WTC11 (cell line): ENCODE measurements at regions not wholly inside any gene's neighbourhood (a gene's known extent, or its start where the extent isn't known, plus 50 kb on each side); places are given as distances from the start of the nearest gene placed in this dataset.

ENCODE experiments used
- ATAC-seq: fragments of 200-7000 bp; cut with Tn5 transposase; 2 replicates; pipeline ENCODE4 v1.10.0; 2021; ENCODE audit warnings: mild to moderate bottlenecking, moderate library complexity
- CTCF ChIA-PET: fragments of 300-600 bp; sonication (Branson Sonifier 250); formaldehyde crosslinking; loops from one replicate; lab custom pipeline; 2021; ENCODE audit warnings: antibody characterized with exemption; lab: Charles Lee
- POLR2A ChIA-PET: fragments of 350-600 bp; sonication (Branson Sonifier 250); formaldehyde crosslinking; loops from one replicate; lab custom pipeline; 2021; ENCODE audit warnings: antibody characterized with exemption; lab: Charles Lee
- DNase-seq: peaks from one replicate; pipeline ENCODE4 v3.0.0; 2021; ENCODE audit warnings: low spot score
- H3K27ac Mint-ChIP-seq: 2 replicates; pipeline ENCODE4 v1.8.0; 2021; ENCODE audit warnings: mixed read lengths
- H3K27me3 Mint-ChIP-seq: 2 replicates; pipeline ENCODE4 v1.8.0; 2021; ENCODE audit warnings: low read depth, mild to moderate bottlenecking, moderate library complexity, mixed read lengths
- H3K36me3 Mint-ChIP-seq: 2 replicates; pipeline ENCODE4 v1.8.0; 2021; ENCODE audit warnings: mixed read lengths
- H3K4me1 Mint-ChIP-seq: 2 replicates; pipeline ENCODE4 v1.8.0; 2022; ENCODE audit warnings: mixed read lengths
- H3K4me3 Mint-ChIP-seq: 2 replicates; pipeline ENCODE4 v1.8.0; 2021; ENCODE audit warnings: mild to moderate bottlenecking, moderate library complexity, mixed read lengths
- H3K9me3 Mint-ChIP-seq: 2 replicates; pipeline ENCODE4 v1.8.0; 2021; ENCODE audit warnings: mixed read lengths
- ATF1 ChIP-seq: sonication (generic); formaldehyde crosslinking; IDR thresholded peaks from 2 replicates; pipeline ENCODE4 v1.8.1; 2023; ENCODE audit warnings: mild to moderate bottlenecking, moderate library complexity, missing genetic modification reagents
- CREM ChIP-seq: sonication (generic); formaldehyde crosslinking; IDR thresholded peaks from 2 replicates; pipeline ENCODE4 v1.8.1; 2022; ENCODE audit warnings: mild to moderate bottlenecking, missing genetic modification reagents, moderate library complexity
- ESRRA ChIP-seq: sonication (generic); formaldehyde crosslinking; IDR thresholded peaks from 2 replicates; pipeline ENCODE4 v1.8.1; 2022; ENCODE audit warnings: mild to moderate bottlenecking, missing genetic modification reagents, borderline replicate concordance
- GABPB1 ChIP-seq: sonication (generic); formaldehyde crosslinking; IDR thresholded peaks from 2 replicates; pipeline ENCODE4 v1.8.1; 2023; ENCODE audit warnings: mild to moderate bottlenecking, missing genetic modification reagents
- NFE2L1 ChIP-seq: sonication (generic); formaldehyde crosslinking; IDR thresholded peaks from 2 replicates; pipeline ENCODE4 v1.8.1; 2023; ENCODE audit warnings: missing genetic modification reagents
- SOX15 ChIP-seq: fragments of 250-450 bp; sonication (Bioruptor Pico); IDR thresholded peaks from 2 replicates; pipeline ENCODE4 v1.9.0; 2021; ENCODE audit warnings: mild to moderate bottlenecking
- SP1 ChIP-seq: sonication (generic); formaldehyde crosslinking; conservative IDR thresholded peaks from 2 replicates; pipeline ENCODE4 v1.8.1; 2022; ENCODE audit warnings: missing genetic modification reagents
- ZNF396 ChIP-seq: fragments of 250-450 bp; sonication (Bioruptor Pico); IDR thresholded peaks from 2 replicates; pipeline ENCODE4 v1.8.0; 2021; ENCODE audit warnings: mild to moderate bottlenecking, moderate library complexity, borderline replicate concordance
- ZNF423 ChIP-seq: fragments of 250-450 bp; sonication (Bioruptor Pico); IDR thresholded peaks from 2 replicates; pipeline ENCODE4 v2.1.2; 2022; ENCODE audit warnings: mild to moderate bottlenecking, moderate library complexity
- TF ChIP-seq, protein P1 (sequence below): fragments of 250-450 bp; sonication (Bioruptor Pico); IDR thresholded peaks from 2 replicates; pipeline ENCODE4 v1.8.0; 2021; ENCODE audit warnings: mild to moderate bottlenecking
- TF ChIP-seq, protein P2 (sequence below): fragments of 250-450 bp; sonication (Bioruptor Pico); conservative IDR thresholded peaks from 2 replicates; pipeline ENCODE4 v1.9.0; 2021; ENCODE audit warnings: mild to moderate bottlenecking
- TF ChIP-seq, protein P3 (sequence below): fragments of 250-450 bp; sonication (Bioruptor Pico); IDR thresholded peaks from 2 replicates; pipeline ENCODE4 v1.9.0; 2021; ENCODE audit warnings: mild to moderate bottlenecking
- TF ChIP-seq, protein P4 (sequence below): sonication (generic); formaldehyde crosslinking; IDR thresholded peaks from 2 replicates; pipeline ENCODE4 v1.8.1; 2022; ENCODE audit warnings: low read depth, mild to moderate bottlenecking, moderate library complexity, missing genetic modification reagents, borderline replicate concordance
- TF ChIP-seq, protein P5 (sequence below): sonication (generic); formaldehyde crosslinking; IDR thresholded peaks from 2 replicates; pipeline ENCODE4 v1.8.0; 2023; ENCODE audit warnings: mild to moderate bottlenecking, missing genetic modification reagents
- TF ChIP-seq, protein P6 (sequence below): sonication (generic); formaldehyde crosslinking; IDR thresholded peaks from 2 replicates; pipeline ENCODE4 v1.8.0; 2022; ENCODE audit warnings: mild to moderate bottlenecking, missing genetic modification reagents
- TF ChIP-seq, protein P7 (sequence below): sonication (generic); formaldehyde crosslinking; IDR thresholded peaks from 2 replicates; pipeline ENCODE4 v1.8.0; 2022; ENCODE audit warnings: missing genetic modification reagents
- TF ChIP-seq, protein P8 (sequence below): sonication (generic); formaldehyde crosslinking; IDR thresholded peaks from 2 replicates; pipeline ENCODE4 v1.8.1; 2022; ENCODE audit warnings: low read depth, missing genetic modification reagents, borderline replicate concordance
- TF ChIP-seq, protein P9 (sequence below): sonication (generic); formaldehyde crosslinking; IDR thresholded peaks from 2 replicates; pipeline ENCODE4 v1.8.1; 2022; ENCODE audit warnings: mild to moderate bottlenecking, moderate library complexity, missing genetic modification reagents

DNA sequence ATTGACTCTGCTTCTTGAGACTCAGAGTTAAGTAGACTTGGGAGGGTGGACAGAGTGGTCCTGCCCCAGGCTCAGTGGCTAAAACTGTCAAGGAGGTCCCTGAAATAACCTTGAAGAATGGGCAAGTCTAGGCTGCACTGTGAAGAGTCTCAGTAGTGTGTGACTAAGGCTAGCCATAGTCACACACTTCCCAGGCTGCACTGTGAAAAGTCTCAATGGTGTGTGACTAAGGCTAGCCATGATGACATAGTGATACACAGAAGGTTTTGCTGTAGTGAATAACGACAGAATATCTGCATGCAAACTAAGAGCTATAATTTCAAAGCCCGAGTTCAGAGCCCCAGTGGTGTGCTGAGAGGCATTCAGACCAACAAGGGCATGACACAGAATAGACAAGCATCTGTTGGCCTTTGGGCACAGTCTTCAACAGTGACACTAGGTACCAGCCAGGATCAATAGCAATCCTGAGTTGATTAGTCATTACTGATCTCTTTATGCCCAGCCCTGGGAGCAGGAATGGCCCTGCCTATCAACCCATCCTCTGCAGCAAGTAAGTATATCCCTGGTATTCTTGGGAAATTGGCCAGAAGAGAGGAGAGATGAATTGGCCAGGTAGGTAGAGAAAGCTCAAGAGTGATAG is 72.4 kb upstream of the BBX start:
- CTCF ChIA-PET: interaction anchor here (0.7 kb wide), 1 partner anchor 21 kb away, joined by 3 read pairs; no protein-coding TSS in a partner anchor
- H3K9me3 Mint-ChIP-seq: peaks cover 7% of the 10 kb centered on the region; the same call in 1 of the 2 replicates
- TF ChIP-seq SP1 (CRISPR knock-in tag): no peak
- TF ChIP-seq, protein P1, sequence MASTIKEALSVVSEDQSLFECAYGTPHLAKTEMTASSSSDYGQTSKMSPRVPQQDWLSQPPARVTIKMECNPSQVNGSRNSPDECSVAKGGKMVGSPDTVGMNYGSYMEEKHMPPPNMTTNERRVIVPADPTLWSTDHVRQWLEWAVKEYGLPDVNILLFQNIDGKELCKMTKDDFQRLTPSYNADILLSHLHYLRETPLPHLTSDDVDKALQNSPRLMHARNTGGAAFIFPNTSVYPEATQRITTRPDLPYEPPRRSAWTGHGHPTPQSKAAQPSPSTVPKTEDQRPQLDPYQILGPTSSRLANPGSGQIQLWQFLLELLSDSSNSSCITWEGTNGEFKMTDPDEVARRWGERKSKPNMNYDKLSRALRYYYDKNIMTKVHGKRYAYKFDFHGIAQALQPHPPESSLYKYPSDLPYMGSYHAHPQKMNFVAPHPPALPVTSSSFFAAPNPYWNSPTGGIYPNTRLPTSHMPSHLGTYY (CRISPR knock-in tag): no peak
- TF ChIP-seq, protein P2, sequence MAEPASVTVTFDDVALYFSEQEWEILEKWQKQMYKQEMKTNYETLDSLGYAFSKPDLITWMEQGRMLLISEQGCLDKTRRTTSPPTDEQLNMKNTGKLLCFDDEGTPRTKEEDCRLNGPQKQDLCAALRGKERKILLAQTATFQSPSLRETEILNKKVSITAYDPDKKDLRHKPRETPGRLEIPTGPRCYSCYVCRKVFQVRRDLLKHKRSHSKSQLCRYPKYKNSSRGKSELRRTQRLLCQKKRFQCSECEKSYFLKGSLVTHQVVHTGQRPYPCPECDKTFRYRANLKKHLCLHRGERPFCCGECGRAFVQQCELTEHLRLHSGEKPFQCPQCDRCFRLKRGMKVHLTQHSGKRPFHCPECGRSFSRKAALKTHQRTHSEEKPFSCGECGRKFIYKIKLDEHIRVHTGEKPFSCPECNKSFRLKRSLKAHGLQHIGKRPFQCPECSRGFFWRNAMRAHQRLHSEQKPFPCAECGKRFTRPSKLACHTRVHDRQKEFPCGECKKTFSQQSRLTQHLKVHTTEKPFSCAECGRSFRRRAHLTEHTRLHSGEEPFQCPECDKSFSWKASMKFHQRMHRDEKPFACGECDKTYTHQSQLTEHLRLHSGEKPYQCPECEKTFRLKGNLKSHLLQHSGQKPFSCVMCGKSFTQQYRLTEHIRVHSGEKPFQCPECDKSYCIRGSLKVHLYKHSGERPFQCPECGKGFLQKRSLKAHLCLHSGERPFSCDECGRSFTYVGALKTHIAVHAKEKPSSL (CRISPR knock-in tag): no peak
- TF ChIP-seq, protein P3, sequence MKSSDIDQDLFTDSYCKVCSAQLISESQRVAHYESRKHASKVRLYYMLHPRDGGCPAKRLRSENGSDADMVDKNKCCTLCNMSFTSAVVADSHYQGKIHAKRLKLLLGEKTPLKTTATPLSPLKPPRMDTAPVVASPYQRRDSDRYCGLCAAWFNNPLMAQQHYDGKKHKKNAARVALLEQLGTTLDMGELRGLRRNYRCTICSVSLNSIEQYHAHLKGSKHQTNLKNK: no peak
- TF ChIP-seq GABPB1 (CRISPR knock-in tag): no peak
- no peak for TF ChIP-seq ZNF396 (CRISPR knock-in tag)
- TF ChIP-seq, protein P4, sequence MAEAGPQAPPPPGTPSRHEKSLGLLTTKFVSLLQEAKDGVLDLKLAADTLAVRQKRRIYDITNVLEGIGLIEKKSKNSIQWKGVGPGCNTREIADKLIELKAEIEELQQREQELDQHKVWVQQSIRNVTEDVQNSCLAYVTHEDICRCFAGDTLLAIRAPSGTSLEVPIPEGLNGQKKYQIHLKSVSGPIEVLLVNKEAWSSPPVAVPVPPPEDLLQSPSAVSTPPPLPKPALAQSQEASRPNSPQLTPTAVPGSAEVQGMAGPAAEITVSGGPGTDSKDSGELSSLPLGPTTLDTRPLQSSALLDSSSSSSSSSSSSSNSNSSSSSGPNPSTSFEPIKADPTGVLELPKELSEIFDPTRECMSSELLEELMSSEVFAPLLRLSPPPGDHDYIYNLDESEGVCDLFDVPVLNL (CRISPR knock-in tag): no peak
- TF ChIP-seq, protein P5, sequence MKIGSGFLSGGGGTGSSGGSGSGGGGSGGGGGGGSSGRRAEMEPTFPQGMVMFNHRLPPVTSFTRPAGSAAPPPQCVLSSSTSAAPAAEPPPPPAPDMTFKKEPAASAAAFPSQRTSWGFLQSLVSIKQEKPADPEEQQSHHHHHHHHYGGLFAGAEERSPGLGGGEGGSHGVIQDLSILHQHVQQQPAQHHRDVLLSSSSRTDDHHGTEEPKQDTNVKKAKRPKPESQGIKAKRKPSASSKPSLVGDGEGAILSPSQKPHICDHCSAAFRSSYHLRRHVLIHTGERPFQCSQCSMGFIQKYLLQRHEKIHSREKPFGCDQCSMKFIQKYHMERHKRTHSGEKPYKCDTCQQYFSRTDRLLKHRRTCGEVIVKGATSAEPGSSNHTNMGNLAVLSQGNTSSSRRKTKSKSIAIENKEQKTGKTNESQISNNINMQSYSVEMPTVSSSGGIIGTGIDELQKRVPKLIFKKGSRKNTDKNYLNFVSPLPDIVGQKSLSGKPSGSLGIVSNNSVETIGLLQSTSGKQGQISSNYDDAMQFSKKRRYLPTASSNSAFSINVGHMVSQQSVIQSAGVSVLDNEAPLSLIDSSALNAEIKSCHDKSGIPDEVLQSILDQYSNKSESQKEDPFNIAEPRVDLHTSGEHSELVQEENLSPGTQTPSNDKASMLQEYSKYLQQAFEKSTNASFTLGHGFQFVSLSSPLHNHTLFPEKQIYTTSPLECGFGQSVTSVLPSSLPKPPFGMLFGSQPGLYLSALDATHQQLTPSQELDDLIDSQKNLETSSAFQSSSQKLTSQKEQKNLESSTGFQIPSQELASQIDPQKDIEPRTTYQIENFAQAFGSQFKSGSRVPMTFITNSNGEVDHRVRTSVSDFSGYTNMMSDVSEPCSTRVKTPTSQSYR (CRISPR knock-in tag): no peak
- no peak for TF ChIP-seq SOX15 (CRISPR knock-in tag)
- TF ChIP-seq, protein P6, sequence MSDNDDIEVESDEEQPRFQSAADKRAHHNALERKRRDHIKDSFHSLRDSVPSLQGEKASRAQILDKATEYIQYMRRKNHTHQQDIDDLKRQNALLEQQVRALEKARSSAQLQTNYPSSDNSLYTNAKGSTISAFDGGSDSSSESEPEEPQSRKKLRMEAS: no peak
- TF ChIP-seq, protein P7, sequence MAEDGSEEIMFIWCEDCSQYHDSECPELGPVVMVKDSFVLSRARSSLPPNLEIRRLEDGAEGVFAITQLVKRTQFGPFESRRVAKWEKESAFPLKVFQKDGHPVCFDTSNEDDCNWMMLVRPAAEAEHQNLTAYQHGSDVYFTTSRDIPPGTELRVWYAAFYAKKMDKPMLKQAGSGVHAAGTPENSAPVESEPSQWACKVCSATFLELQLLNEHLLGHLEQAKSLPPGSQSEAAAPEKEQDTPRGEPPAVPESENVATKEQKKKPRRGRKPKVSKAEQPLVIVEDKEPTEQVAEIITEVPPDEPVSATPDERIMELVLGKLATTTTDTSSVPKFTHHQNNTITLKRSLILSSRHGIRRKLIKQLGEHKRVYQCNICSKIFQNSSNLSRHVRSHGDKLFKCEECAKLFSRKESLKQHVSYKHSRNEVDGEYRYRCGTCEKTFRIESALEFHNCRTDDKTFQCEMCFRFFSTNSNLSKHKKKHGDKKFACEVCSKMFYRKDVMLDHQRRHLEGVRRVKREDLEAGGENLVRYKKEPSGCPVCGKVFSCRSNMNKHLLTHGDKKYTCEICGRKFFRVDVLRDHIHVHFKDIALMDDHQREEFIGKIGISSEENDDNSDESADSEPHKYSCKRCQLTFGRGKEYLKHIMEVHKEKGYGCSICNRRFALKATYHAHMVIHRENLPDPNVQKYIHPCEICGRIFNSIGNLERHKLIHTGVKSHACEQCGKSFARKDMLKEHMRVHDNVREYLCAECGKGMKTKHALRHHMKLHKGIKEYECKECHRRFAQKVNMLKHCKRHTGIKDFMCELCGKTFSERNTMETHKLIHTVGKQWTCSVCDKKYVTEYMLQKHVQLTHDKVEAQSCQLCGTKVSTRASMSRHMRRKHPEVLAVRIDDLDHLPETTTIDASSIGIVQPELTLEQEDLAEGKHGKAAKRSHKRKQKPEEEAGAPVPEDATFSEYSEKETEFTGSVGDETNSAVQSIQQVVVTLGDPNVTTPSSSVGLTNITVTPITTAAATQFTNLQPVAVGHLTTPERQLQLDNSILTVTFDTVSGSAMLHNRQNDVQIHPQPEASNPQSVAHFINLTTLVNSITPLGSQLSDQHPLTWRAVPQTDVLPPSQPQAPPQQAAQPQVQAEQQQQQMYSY (CRISPR knock-in tag): no peak
- no peak for TF ChIP-seq ZNF423 (CRISPR knock-in tag)
- TF ChIP-seq, protein P8, sequence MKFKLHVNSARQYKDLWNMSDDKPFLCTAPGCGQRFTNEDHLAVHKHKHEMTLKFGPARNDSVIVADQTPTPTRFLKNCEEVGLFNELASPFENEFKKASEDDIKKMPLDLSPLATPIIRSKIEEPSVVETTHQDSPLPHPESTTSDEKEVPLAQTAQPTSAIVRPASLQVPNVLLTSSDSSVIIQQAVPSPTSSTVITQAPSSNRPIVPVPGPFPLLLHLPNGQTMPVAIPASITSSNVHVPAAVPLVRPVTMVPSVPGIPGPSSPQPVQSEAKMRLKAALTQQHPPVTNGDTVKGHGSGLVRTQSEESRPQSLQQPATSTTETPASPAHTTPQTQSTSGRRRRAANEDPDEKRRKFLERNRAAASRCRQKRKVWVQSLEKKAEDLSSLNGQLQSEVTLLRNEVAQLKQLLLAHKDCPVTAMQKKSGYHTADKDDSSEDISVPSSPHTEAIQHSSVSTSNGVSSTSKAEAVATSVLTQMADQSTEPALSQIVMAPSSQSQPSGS: no peak
- TF ChIP-seq NFE2L1 (CRISPR knock-in tag): no peak
- TF ChIP-seq ESRRA (CRISPR knock-in tag): no peak
- no peak for TF ChIP-seq ATF1 (CRISPR knock-in tag)
- TF ChIP-seq, protein P9, sequence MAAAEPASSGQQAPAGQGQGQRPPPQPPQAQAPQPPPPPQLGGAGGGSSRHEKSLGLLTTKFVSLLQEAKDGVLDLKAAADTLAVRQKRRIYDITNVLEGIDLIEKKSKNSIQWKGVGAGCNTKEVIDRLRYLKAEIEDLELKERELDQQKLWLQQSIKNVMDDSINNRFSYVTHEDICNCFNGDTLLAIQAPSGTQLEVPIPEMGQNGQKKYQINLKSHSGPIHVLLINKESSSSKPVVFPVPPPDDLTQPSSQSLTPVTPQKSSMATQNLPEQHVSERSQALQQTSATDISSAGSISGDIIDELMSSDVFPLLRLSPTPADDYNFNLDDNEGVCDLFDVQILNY (CRISPR knock-in tag): no peak
- no peak for TF ChIP-seq CREM
- no peak overlapping the region for H3K4me3 Mint-ChIP-seq
- no peaks in the 10 kb centered on the region for H3K27me3 Mint-ChIP-seq
- ATAC-seq (no peak), DNase-seq (no peak)
- no peak overlapping the region for H3K27ac Mint-ChIP-seq
- H3K36me3 Mint-ChIP-seq: no peaks in the 10 kb centered on the region
- POLR2A ChIA-PET: no interaction called here
- H3K4me1 Mint-ChIP-seq: no peaks in the 10 kb centered on the region
